ENCODE measurements at regions not wholly inside any gene's neighbourhood (a gene's known extent, or its start where the extent isn't known, plus 50 kb on each side); places are given as distances from the start of the nearest gene placed in this dataset.

- DNase-seq (ENCODE audit: low spot score): no peak
Observed at GRCh38 chr1:65486613-65487012, 66.1 kb downstream of the LEPR start.

GRCh38 chr1:65489481-65489880 lies 69.0 kb downstream of the LEPR start:
- no peak for DNase-seq (ENCODE audit: low spot score)

GRCh38 chr1:65490231-65491009 lies 70.0 kb downstream of the LEPR start:
- DNase-seq (ENCODE audit: low spot score): no peak

GRCh38 chr1:65491472-65491871 lies 71.0 kb downstream of the LEPR start:
- no peak for DNase-seq (ENCODE audit: low spot score)

GRCh38 chr1:65493802-65494201 lies 73.3 kb downstream of the LEPR start:
- no peak for DNase-seq (ENCODE audit: low spot score)

DNA sequence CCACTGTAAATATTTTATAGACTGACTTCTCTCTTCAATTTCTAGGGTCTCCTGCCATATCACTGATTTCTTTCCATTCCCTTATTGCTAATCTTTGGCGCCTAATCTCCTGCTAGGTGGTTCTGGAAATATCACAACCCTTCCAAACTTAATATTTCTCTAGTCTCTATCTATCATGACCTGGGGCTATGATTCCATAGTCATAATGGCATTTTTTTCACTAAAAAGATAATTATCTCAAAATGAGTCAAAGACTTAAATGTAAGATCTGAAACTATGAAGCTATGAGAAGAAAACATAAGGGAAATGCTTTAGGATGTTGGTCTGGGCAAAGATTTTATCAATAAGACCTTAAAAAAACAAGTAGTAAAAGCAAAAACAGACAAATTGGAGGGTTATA lies 74.2 kb downstream of the LEPR start:
- DNase-seq (ENCODE audit: low spot score): no peak

GRCh38 chr1:65495137-65495536 lies 74.7 kb downstream of the LEPR start:
- DNase-seq (ENCODE audit: low spot score): no peak

DNA sequence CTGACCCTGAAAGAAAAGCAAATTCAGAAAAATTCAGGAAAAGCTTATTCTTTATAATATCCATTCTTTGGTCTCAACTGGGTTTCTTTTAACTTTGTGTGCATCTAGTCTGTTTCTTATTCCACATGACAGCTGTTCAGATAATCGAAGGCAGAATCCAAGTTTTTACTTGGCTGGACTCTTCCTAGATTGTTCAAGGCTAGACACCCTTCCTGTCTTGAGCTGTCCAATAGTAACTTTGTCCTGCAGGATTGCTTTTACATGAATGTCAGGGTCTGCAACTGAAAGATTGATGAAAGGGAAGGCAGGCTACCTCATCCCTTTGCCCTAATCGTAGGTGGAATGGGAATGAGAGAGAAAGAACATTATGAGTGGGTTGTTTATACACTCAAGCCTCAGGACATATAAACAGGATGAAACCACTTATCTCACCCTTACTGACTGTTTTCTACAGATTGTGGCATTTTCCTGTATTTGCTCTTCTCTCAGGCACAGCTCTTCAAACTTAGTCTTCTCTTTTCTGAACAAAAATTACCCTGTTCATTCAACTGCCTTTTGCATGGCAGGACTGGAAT lies 76.9 kb downstream of the LEPR start:
- DNase-seq (ENCODE audit: low spot score): no peak

DNA sequence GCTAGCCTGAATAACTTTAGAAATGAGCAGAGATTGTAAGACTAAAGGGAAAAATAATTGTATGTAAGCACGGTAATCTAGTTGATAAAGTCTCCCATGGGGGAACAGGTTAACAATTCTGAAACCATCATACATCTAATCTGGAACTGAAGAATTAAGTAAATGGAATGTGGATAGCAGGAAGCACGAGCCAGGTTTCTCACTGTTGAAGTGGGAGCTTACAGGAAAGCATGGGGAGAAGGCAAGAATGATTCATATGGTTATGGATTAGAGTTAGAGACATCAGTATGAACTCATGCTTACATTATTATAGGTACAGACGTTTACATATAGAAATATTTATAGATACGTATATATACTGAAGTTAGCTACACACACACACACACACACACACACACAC lies 83.0 kb downstream of the LEPR start:
- no peak for DNase-seq (ENCODE audit: low spot score)

DNA sequence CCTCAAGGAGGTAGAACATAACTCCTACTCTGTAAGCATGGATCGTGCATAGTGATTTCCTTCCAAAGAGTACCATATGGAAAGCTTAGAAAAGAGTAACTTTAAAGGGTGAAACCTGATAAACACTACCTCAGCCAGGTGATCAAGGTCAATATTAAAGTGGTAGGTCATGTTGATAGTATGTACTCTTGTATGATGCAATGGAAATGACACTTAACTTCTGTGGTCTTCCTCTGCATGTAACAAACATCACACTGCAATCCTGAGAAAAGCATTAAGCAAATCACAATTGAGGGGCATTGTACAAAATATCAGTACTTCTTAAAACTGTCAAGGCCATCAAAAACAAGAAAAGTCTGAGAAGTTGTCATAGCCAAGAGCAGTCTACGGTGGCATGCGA lies 83.8 kb downstream of the LEPR start:
- no peak for DNase-seq (ENCODE audit: low spot score)

- DNase-seq (ENCODE audit: low spot score): no peak
Observed at GRCh38 chr1:65505547-65506300, 85.3 kb downstream of the LEPR start.

DNA sequence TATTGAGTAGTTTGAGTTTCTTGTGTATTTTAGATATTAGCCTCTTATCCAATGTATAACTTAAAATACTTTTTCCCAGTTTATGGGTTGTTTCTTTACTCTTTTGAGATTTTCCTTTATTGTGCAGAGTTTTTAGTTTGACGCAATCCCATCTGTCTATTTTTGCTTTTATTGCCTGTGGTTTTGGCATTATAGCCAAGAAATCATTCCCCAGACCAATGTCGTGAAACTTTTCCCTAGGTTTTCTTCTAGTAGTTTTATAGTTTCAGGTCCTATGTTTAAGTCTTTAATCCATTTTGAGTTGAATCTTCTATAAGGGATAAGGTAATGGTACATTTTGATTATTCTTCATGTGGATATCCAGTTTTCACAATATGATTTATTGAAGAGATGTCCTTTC lies 87.6 kb downstream of the LEPR start:
- DNase-seq (ENCODE audit: low spot score): no peak

- no peak for DNase-seq (ENCODE audit: low spot score)
Observed at GRCh38 chr1:65509912-65510680, 89.6 kb downstream of the LEPR start.

GRCh38 chr1:65510961-65511360 lies 90.5 kb downstream of the LEPR start:
- DNase-seq (ENCODE audit: low spot score): no peak

GRCh38 chr1:65512383-65512782 lies 91.9 kb downstream of the LEPR start:
- DNase-seq (ENCODE audit: low spot score): no peak

DNA sequence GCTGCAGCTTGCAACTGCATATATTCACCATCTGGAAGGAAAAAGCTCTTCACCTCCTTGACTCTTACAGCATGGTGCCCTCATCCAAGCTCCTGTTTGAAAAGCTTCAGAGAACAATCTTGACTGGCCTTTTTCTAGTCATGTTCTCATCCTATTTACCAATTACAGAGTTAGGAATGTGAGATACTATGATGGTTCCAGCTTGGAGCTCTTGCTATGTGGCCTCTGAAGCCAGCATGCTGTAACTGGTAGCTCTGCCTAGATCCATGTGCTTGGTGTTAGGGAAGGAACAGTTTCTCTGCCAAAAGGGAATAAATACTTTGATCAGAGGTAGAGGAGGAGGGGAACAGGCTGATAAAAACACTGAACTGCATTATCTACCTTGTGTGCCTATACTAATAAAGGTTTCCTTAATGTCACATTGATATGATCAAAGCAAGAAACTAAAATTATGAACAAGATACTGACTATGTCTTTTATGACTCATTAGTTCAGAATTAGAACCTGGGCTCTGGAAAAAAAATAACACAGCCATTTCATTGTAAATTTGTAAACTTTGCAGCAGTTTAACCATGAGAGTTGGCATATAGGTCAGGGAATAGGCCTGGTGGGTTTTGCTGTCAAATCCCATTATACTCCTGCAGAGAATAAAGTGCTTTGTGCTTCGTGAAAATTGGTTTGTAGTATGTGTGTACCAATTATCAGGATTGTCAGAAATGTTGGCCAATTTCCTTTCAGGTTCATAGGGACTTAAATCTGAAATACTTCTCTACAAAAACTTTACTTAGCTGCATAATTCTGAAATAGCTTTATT lies 92.7 kb downstream of the LEPR start:
- DNase-seq (ENCODE audit: low spot score): no peak

DNA sequence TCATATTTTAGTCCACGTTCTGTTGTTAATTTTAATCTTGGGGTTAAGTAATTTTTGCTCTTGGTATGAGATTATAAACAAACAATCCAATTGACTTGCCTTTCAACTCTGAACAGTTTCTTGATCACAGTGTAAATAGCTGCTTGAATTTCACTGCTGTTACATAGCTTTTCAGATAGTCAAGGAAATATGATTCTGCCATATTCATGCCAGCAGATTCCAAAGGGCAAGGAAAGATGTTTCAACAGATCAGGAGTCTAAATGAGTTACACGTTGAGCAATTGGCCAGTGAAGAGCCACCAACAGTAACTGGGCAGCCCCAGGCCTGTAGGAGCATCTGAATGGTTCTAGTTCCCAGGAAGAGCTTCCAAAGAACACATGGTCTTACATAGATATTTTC lies 93.6 kb downstream of the LEPR start:
- DNase-seq (ENCODE audit: low spot score): no peak

DNA sequence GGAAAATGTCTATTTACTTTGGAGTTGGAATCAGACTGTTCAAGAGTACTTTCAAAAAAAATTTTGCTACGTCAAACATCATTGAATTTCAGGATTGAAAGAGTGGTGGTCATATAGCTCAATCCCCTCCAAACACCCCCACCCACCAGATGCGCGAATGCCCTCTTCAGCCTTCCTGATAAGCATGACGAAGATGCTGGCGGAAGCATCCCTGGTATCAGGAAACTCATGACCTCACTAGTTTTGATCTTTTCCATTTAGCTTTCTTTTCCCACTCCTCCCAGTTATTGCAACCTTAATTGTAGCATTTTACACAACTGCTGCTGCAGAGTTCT lies 104.4 kb downstream of the LEPR start:
- no peak for DNase-seq (ENCODE audit: low spot score)

- DNase-seq (ENCODE audit: low spot score): peak; percentile 29
Observed at GRCh38 chr1:65525266-65526048, 105.0 kb downstream of the LEPR start.

GRCh38 chr1:65526049-65526556 lies 105.6 kb downstream of the LEPR start:
- DNase-seq (ENCODE audit: low spot score): no peak

DNA sequence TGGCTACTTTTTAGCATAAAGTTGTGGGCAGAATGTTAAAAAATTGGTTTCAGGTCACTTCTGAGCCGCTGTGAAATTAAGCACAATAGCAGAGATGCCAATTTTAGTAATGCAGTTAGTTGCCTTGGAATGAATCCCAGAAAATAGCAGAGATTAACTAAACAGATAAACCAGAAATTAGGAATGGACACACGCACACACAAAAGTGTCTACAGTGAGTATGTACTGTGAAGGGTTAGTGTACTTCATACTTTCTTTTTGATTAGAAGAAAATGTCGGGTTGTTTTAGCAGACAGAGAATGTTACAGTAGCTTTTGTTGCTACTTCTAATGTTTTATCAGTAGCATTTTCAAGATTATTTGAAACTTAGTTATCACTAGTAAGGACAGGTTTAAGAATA lies 106.7 kb downstream of the LEPR start:
- no peak for DNase-seq (ENCODE audit: low spot score)
